Left lobe of liver (tissue), 2 donors: ENCODE measurements at regions not wholly inside any gene's neighbourhood (a gene's known extent, or its start where the extent isn't known, plus 50 kb on each side); places are given as distances from the start of the nearest gene placed in this dataset.

Source experiments
- ATAC-seq: fragments of 200-7000 bp; cut with Tn5 transposase; one replicate; pipeline ENCODE4 v1.9.1; 2020; ENCODE audit warnings: mild to moderate bottlenecking, moderate library complexity
- DNase-seq: peaks from one replicate; pipeline ENCODE4 v3.0.0-alpha.2; 2020; ENCODE audit warnings: low spot score
- donor health status: DM: no; HTN: no; CAD: no; lungs with moderate emphysema.
- donor health status: DM: no; HTN: yes; CAD: no.

DNA sequence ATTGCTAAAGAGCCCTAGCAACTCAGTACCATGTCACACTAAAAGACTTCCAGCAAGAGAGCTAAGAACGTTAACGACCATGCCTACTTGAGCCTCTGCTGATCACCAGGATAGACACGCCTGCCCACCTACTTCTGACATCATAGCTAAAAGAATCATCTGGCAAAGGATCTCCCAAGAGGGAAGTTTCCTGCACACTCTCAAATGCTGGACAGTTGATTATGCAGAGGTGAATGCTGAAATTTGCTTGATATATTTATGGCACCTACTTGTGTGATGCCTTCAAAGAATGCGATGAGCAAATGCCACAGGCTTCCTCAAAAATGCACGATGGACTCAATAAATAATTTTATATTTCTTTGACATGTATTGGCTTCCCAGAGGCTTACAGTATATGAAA, 113.6 kb downstream of the GALC start:
- DNase-seq: no peak
- no peak for ATAC-seq

DNA sequence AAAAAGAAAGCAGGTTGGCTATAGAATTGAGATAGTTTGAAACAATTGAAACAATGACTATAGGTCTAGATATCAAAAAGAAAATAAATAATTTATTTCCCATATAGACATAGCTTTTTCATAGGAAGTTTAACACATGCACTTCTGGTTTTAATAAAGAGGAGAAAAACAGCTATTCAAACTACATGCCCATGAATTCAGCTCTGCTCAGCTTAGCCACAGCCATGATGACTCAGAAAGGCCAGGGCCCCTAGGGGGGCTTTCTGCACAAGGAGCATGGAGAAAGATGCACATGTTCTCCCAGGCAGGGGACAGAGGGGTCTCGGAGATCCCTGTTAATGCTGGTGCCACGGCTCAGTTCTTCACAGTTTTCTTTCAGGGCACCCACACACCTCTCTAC, 114.0 kb downstream of the GALC start:
- ATAC-seq: no peak
- DNase-seq: no peak

DNA sequence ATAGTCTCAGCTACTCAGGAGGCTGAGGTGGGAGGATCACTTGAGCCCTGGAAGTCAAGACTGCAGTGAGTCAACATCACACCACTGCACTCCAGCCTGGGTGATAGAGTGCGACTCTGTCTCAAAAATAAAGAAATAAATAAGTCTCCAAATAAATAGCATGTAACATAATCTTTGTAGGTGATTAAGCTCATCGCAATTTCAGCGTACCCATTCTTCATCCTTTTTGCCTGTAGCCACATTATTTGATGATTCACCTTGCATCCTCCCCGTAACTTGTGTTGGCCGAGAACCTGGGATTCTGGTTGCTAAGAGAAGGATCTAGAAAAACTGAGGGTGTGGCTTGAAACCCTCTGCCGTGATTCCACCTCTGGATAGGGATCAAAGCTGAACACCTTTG, 115.1 kb downstream of the GALC start:
- ATAC-seq (no peak), DNase-seq (no peak)

DNA sequence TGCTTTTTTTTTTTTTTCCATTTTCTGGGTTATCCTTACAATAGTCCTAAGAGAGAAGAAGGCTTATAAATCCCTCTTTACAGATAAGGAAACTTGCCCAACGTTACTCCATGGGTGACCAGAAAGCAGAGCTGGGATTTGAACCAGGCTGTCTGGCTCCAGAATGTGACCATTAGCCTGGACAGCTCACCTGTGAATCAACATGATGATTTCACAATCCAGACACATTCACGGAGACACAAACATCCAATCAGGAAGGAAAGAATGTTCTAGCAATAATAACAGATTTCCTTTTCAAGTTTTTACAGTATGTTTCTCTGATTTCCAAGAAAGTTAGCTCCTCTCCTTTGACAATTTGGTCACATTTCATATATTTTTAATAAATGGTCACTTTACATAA, 118.3 kb downstream of the GALC start:
- DNase-seq (no peak), ATAC-seq (no peak)

DNA sequence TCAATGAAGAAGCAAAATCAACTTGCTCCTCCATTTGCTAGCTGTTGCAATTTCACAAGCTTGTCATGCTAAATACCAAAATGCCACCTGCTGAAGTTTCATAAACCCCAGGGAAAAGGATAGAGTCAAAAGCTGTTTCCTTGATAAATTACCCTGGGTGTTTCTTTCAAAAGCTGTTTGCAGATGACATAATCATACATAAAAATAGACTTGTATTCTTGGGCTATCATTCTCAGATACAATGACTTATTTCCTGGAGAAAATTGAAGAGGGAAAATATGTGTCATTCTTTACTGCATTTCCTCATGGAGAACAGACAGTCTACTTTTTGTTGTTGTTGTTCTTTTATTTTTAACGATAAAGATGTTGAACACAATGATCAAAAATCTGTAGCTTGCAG, 119.2 kb downstream of the GALC start:
- no peak for DNase-seq
- ATAC-seq: no peak

DNA sequence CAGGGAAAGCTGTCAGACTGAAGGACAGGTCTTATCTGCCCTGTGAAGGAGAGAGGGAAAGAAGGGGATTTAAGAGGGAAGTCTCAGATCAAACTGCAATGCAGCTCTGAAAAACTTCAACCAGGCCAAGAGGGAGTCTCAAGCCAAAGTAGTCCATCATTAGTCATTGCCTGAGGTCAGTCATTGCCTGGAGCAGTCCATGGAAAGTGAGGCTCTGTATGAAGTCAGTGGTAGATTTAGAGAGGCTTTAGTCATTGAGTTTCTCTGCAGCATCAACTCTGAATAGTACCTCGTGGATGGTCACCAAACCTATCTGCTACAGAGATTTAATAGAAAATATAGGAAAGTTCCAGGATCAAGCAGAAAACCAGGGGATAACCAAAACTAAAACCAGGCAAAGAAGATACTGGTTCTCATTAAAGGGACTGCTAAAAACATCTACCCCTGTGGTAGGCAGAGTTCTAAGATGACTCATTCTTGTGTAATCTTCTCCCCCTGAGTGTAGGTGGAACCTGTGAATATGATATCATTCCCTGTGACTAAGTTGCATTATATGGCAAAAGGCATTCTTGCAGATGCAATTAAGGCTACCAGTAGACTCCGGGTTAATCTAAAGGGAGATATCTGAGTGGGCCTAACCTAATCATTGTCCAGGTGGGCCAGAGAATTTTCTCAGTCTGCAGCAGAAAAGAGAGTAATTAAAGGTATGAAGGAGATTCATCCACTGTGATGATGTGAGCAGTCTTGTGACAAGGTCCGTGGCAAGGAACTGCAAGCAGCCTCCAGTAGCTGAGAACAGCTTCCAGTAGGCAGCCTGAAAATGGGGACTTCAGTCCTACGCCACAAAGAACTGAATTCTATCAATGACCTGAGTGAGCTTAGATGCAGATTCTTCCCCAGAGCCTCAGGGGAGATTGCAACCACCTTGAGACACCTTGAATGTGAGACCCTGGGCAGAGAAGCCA, 123.1 kb downstream of the GALC start:
- DNase-seq (no peak), ATAC-seq (no peak)

DNA sequence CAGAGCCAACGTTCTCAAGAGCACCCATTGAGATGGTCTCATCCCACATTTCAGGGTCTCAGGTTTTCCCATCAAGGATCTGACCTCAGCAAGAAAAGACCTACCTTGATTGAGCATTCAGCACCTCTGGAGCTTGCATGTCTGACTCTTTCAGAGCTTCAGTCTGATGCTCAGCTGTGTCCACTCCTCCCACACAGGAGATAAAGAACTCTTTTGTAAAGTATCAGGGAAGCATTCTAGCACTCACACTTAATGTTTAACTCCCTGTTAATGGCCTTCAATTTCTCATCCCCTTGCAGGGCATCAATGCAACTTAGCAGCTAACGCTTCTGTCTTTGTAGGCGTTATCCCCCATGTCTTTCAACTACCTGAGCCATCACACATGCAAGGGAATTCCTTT, 124.1 kb downstream of the GALC start:
- ATAC-seq: no peak
- DNase-seq: no peak

DNA sequence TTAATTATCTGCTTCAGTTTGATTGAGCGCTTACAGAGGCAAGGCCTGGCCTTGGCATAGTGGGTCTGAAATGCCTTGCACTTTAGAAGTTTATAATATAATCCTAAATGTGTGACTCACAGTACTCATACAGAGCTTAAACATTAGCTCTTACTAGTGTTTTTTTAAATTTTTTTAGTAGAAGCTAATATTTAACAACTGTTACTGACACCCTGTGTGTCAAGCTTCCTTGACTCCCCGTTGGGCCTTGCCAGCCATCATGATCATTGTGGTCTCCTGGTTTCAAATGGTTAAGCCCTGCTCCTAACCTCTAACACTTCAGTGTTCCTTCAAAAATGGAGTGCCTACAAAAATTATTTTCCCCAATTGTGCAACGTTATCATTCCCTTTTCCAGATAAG, 126.9 kb downstream of the GALC start:
- ATAC-seq: no peak

DNA sequence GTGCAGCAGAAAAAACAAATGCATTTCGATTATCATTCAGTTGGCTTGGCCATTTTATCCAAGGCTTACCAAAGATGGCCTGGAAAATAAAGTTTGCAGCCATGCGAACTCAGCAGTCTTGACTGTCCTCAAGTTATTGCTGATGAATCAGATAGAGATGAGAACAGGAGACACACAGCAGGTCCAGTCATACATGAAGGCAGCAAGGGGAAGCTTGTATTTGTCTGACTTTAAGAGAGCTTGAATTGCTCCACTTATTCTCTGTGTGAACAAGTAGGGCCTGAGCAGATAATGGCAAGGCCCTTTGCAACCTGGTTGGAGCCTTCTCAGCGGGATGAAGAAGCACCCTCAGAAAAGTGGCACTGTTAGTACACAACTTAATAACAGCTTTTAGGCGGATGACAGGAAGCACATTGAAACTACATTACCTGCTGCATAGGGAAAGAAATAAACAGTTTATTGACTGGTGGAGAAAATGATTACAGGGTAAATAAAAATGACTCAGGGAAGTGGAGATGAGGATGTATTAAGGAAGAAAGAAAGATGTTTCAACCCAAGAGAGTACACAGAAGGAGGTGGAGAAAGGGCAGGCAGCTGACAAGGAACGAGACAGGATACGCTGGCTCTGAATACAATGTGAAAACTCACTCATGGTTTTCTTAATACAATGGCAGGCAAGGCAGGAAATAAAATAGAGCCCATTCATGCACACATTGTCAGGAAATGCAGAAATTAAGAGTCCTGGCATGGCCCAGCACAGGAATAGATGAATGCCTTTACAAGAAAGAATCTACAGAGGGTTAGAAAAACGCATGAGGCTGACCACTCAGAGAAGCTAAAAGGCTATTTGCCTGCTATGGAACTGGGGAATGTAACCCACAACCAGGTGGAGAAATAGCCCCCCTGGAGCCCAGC, 128.4 kb downstream of the GALC start:
- ATAC-seq (no peak), DNase-seq (no peak)

More for the DNA sequence above, 126.9 kb downstream of the GALC start:
- DNase-seq: no peak

DNA sequence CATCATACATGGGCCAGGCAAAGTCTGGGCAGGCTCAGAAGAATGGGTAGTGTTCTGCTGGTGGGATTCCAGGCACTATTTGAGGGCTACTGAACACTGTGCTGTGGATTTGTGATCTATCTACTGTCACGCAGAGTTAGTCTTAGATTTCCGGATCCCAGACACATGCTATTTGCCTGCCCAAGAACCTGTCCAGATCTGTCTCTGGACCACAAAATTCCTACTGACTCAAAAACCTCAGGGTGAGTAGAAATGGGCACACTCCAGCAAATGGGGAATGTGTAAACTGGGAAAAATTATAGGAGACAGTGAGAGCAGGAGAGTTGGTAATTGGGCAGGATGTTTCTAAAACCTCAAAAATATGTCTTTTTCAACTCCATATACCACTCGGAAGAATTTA, 129.9 kb downstream of the GALC start:
- ATAC-seq (no peak), DNase-seq (no peak)

DNA sequence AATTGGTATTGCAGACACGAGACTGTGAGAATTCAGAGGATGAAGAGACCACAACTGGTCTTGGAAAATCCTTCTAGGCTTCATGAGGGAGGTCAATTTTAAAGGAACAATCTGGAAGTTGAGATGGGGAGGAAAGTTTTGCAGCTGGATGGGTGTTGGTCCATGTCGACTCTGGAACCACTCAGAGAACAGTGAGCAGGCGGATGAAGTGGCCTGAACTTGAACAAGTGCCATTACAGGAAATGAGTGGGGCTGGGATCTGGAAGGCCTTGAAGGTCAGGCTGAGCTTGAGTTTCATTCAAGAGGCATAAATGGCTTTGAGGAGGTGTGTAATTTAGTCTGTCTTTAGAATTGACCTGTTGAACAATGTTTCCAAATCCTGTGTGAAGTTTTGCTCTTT, 140.9 kb downstream of the GALC start:
- no peak for ATAC-seq
- DNase-seq: no peak

DNA sequence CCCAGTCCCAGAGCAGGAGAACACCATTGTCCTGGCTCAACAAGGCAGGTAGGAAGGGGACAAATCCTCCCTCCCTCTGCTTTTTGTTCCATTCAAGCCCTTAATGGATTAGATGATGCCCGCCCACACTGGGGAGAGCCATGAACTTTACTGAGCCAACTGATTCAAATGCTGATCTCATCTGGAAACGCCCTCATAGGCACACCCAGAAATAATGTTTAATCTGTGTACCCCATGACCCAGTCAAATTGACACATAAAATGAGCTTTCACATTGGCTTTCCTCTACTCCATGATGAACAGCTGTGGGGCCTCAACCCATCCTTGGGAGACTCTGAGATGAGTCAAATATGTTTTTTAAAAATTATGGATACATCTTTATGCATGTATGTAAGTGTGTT, 141.8 kb downstream of the GALC start:
- ATAC-seq (no peak), DNase-seq (no peak)

DNA sequence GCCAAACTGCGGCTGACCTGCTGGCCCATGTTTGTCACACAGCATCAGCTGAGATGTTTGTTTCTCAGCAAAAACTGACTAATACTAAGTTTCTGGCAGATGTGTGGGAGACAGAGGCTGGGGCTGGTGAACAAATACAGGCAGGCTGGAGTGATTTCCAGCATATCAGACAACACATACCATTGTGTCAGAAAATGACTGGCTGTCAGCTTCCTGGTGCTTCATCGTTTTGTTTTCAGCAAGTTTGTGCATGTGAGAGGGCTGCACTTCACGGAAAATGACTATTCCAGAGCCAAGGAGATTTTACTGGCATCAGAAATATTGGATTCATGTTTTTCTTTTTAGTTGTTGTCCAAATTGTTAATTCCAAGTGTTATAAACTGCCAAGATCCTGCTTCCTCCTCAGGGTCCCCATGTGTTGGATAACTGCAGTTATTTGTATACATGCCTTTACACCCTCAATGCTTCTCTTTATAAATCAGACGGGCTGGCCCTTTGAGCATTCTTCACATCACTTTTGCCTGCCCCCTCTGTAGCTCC, 145.7 kb downstream of the GALC start:
- ATAC-seq (no peak), DNase-seq (no peak)

DNA sequence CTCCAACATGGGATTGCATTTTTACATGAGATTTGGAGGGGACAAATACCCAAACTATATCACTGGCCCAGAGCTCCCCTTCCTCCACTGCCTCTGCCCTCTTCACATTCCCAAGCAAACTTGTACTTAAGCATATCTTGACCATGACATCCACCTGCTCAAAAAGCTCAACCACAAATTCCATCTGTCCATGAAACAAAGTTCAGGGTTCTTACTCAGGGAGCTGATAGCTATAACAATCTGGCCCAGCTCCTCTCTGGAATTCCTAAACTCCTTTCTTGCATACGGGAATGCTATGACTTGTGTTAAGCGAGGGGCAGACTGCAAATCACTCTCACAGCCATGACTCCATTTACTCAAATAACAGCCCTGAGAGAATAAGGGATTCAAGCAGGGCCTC, 152.1 kb downstream of the GALC start:
- DNase-seq: no peak
- ATAC-seq: no peak

DNA sequence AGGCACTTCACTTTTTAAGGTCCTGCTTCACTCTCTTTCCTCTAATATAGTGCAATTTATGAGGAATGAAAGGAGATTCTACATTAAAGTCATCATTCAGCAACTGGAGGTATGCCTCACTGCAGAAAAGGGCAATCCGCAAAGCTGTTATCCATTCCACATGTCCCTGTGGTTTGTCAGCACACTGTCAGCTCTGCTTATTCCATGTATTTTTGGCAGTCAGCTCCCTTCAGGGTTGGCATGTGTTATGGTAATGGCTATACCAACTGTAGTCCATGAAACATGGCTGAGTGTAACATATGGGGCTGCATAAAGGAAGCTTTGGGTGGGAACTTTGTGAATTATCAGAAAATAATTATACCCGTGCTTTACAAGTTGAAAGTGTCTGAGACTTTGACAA, 154.1 kb downstream of the GALC start:
- ATAC-seq (no peak), DNase-seq (no peak)

DNA sequence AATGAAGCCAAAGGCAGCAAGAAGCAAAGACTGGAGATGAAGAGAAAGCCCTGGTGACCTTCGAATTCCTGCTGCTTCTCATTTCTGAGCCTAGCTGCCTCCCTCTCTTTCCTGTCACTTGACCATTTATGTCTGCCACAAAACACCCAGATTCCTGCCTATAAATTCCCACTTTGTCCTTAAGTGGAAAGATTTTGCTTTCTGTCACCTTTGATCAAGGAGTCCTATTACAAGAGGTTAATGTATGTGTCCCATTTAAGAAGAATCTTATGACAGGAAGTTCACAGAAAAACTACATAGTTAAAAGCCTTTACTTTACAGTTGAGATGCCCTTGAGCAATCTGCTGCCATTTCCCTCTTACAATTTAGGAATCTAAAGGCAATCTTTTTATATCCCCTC, 155.7 kb downstream of the GALC start:
- ATAC-seq (no peak), DNase-seq (no peak)

DNA sequence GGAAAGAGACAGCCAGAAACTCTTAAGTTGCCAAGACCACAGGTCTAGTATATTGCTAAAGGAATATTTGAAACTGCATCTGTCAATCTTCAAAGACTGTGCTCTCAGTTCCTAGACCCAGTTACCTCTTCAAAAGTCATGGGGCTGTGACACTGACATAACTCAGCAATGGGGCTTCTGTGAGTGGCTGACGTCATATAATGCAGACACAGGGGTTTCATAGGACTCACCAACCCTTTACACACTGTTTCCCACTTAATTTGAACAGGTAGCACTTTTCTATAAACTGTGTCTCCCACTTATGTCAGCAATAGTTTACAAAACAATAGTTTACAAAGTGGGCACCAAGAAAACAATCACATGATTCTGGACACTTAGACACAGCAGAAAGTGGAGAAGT, 158.4 kb downstream of the GALC start:
- DNase-seq (no peak), ATAC-seq (no peak)

DNA sequence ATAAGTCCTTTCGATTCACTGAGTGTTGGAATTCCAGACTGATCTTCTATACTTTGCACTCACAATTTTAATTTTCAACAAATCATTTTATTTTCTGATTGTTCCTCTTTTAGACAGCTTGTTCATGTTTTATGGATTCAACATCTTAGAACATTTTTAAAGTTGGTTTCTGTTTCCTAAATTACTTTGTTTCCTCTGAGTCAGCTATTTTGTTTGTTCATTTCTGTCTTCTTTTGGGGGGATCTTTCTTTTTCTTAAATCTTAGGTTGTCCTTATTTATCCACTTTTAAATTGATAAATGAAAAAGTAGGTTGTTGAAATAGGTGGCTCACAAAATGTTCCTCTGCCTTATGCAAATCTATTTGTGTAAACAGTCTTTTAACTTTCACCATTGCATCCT, 160.0 kb downstream of the GALC start:
- ATAC-seq (no peak), DNase-seq (no peak)

DNA sequence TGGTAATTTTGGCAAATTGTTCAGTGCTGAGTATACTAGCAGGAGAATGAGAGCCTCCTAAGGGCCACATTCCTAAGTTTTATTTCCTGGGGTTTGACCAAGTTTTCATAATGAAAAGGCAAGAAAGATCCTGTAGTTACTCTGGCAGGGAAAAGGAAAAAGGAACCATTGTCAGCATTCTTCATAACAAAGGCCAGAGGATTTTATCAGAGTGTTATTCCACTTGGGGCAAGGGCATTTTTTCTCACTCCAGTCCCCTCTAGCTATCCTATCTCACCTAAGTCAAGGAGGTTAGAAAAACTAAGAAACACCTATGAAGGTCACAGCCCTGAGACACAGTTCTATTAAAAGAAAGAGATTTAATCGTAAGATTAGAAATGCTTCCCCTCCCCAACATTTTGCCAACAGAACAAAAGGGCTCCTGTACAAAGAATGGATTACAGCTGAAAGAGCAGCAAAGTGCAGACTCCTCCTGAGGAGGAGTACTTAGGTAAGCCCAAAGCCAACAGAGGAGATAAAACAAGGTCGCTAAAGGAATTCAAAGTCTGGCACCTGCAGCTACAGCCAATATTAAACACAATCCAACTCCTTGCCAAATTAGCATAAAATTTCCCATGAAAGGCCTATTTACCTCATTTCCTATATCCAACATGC, 162.4 kb downstream of the GALC start:
- no peak for ATAC-seq
- no peak for DNase-seq

DNA sequence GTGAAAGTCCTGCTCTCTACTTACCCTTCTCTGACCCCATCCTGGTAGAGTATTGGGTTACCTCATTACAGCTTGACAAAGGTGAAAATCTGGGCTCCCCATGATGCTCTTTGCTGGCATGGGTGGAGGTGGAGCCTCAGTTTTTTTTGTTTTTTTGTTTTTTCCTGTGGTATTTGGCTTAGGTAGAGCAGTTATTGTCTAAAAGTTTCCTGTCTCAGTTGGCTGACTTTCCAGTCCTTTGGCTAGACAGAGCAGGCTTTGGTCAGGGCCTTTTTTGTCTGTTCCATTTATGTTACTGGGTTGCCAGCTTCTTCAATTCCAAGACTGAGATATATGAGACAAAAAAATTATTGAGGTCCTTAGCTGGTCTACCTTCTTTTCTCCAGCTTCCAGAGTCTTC, 163.4 kb downstream of the GALC start:
- DNase-seq: no peak
- no peak for ATAC-seq

DNA sequence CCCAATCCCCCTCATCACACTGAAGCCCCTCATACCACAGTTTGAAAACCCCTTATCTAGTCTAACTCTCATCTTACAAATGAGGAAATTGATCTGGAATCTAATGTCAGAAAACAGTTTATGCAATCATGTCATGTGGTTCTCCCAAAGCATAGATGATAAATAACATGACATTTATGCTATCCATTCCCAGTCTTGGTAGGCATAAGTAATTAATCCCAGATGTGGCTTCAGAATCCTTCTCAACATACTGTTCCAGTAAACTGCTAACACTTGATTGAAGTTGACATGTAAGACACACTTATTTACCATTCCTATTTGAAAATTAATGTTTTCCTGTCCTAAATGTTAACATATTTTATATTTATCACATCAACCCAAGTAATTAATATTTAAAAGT, 168.7 kb downstream of the GALC start:
- DNase-seq: no peak
- no peak for ATAC-seq
